ENCODE measurements at regions not wholly inside any gene's neighbourhood (a gene's known extent, or its start where the extent isn't known, plus 50 kb on each side); places are given as distances from the start of the nearest gene placed in this dataset.

GRCh38 chr18:45363196-45363595 is 252.1 kb upstream of the SLC14A2 start:
- TF ChIP-seq MAX (IDR thresholded peaks at IDR 0.05; ENCODE audit: low read depth, low read length) (no peak), CTCF (IDR thresholded peaks at IDR 0.05; ENCODE audit: low read depth, low read length) (no peak)
